SK-N-SH (cell line): ENCODE measurements at regions not wholly inside any gene's neighbourhood (a gene's known extent, or its start where the extent isn't known, plus 50 kb on each side); places are given as distances from the start of the nearest gene placed in this dataset.

Experiments used
- CTCF ChIA-PET: fragments of 300-600, 350-600 bp; formaldehyde crosslinking; extraction: SDS; loops from one replicate; lab custom pipeline; 2021; lab: Yijun Ruan, JAX
- POLR2A ChIA-PET: fragments of 350-600 bp; sonication (Branson Sonifier 250); formaldehyde crosslinking; extraction: SDS; loops from one replicate; lab custom pipeline; 2020; ENCODE audit warnings: antibody characterized with exemption, inconsistent platforms; lab: Yijun Ruan, JAX
- DNase-seq: peaks from one replicate; pipeline ENCODE4 v3.0.0; 2012
- H2AFZ ChIP-seq: fragments of 200-600 bp; sonication (generic); 2 replicates; pipeline ENCODE4 v1.8.1; 2016; ENCODE audit warnings: antibody characterized with exemption, mild to moderate bottlenecking, low read depth
- H3F3A ChIP-seq: fragments of 200-600 bp; sonication (generic); replicated peaks from 2 replicates; pipeline ENCODE3; 2016; ENCODE audit warnings: antibody characterized with exemption, mild to moderate bottlenecking; ENCODE audit not compliant: insufficient read depth
- H3K27ac ChIP-seq, 2 experiments: fragments of 200-500 bp in 1 of 2; fragments of 200-600 bp in 1 of 2; sonication (Bioruptor generic) in 1 of 2; sonication (generic), shearing (Covaris generic) in 1 of 2; 2 replicates each; pipeline versions ENCODE4 v1.5.1 to v1.6.1; 2014 to 2016; ENCODE audit warnings: low read depth in 2 of 2, inconsistent platforms in 1 of 2, low read length in 1 of 2, mild to moderate bottlenecking in 1 of 2, mixed read lengths in 1 of 2
- H3K27me3 ChIP-seq: fragments of 200-600 bp; sonication (generic), shearing (Covaris generic); 2 replicates; pipeline ENCODE4 v1.6.1; 2016; ENCODE audit warnings: mixed run types; ENCODE audit not compliant: insufficient read depth
- H3K36me3 ChIP-seq, 2 experiments: fragments of 200-500 bp in 1 of 2; fragments of 200-600 bp in 1 of 2; sonication (Bioruptor generic) in 1 of 2; sonication (generic) in 1 of 2; replicated peaks in 1 of 2; 2 replicates each; pipeline versions ENCODE3 to v1.5.1; 2014 to 2016; ENCODE audit warnings: low read length in 1 of 2, mild to moderate bottlenecking in 1 of 2; ENCODE audit not compliant: insufficient read depth in 2 of 2, control insufficient read depth in 1 of 2
- H3K4me1 ChIP-seq, 2 experiments: fragments of 200-500 bp in 1 of 2; fragments of 200-600 bp in 1 of 2; sonication (Bioruptor generic) in 1 of 2; sonication (generic), shearing (Covaris generic) in 1 of 2; 2 replicates each; pipeline versions ENCODE4 v1.5.1 to v1.6.1; 2014 to 2016; ENCODE audit warnings: low read depth in 1 of 2, low read length in 1 of 2, mixed run types in 1 of 2; ENCODE audit not compliant: insufficient read depth in 2 of 2, control insufficient read depth in 1 of 2
- H3K4me2 ChIP-seq: fragments of 200-600 bp; sonication (generic), shearing (Covaris generic); 2 replicates; pipeline ENCODE4 v1.6.1; 2017; ENCODE audit warnings: mixed run types
- H3K4me3 ChIP-seq, 2 experiments: fragments of 200-500 bp in 1 of 2; fragments of 200-600 bp in 1 of 2; sonication (Bioruptor generic) in 1 of 2; sonication (generic), shearing (Covaris generic) in 1 of 2; 2 replicates each; pipeline versions ENCODE4 v1.5.1 to v1.8.1; 2014 to 2016; ENCODE audit warnings: low read depth in 2 of 2, inconsistent platforms in 1 of 2, low read length in 1 of 2, mild to moderate bottlenecking in 1 of 2, mixed read lengths in 1 of 2, moderate library complexity in 1 of 2
- H3K79me2 ChIP-seq: fragments of 200-600 bp; sonication (generic); 2 replicates; pipeline ENCODE4 v1.8.1; 2017; ENCODE audit warnings: mild to moderate bottlenecking; ENCODE audit not compliant: insufficient read depth
- H3K9ac ChIP-seq: fragments of 200-600 bp; sonication (generic); 2 replicates; pipeline ENCODE4 v1.6.1; 2017; ENCODE audit warnings: mixed run types
- H3K9me2 ChIP-seq: fragments of 200-600 bp; sonication (generic); 2 replicates; pipeline ENCODE4 v1.6.1; 2017; ENCODE audit warnings: mixed run types
- H3K9me3 ChIP-seq: fragments of 200-600 bp; sonication (generic); 2 replicates; pipeline ENCODE4 v1.6.1; 2017; ENCODE audit warnings: mixed run types, mild to moderate bottlenecking, moderate library complexity
- H4K20me1 ChIP-seq: fragments of 200-600 bp; sonication (generic); 2 replicates; pipeline ENCODE4 v1.6.1; 2017; ENCODE audit warnings: mild to moderate bottlenecking, mixed run types; ENCODE audit not compliant: insufficient read depth
- EZH2phosphoT487 ChIP-seq: fragments of 200-600 bp; sonication (generic); IDR thresholded peaks from 2 replicates; pipeline ENCODE4 v1.6.1; 2017; ENCODE audit warnings: low read depth, mixed run types, mild to moderate bottlenecking, antibody characterized with exemption, moderate library complexity, borderline replicate concordance
- FOXM1 ChIP-seq: IDR thresholded peaks from 2 replicates; pipeline ENCODE4 v1.4.0; 2012; ENCODE audit warnings: low read depth, mild to moderate bottlenecking
- IRF3 ChIP-seq: fragments of 150-350 bp; IDR thresholded peaks from 2 replicates; pipeline ENCODE4 v1.6.1; 2016; ENCODE audit warnings: mild to moderate bottlenecking, low read depth, low read length
- JUND ChIP-seq: IDR thresholded peaks from 2 replicates; pipeline ENCODE4 v1.4.0; 2012
- MXI1 ChIP-seq: IDR thresholded peaks from 2 replicates; pipeline ENCODE4 v1.6.1; 2012; ENCODE audit warnings: mild to moderate bottlenecking, low read depth, low read length, improper control_type of control experiment
- NRF1 ChIP-seq: IDR thresholded peaks from 2 replicates; pipeline ENCODE4 v1.6.1; 2012; ENCODE audit warnings: low read depth, mild to moderate bottlenecking, low read length
- POLR2AphosphoS5 ChIP-seq: IDR thresholded peaks from 2 replicates; pipeline ENCODE4 v1.6.1; 2012; ENCODE audit warnings: low read depth, low read length
- RAD21 ChIP-seq: IDR thresholded peaks from 2 replicates; pipeline ENCODE4 v1.6.1; 2012; ENCODE audit warnings: mild to moderate bottlenecking, low read length
- RFX5 ChIP-seq: IDR thresholded peaks from 2 replicates; pipeline ENCODE4 v1.6.1; 2012; ENCODE audit warnings: mild to moderate bottlenecking, improper control_type of control experiment, low read length
- SIN3A ChIP-seq: IDR thresholded peaks from 2 replicates; pipeline ENCODE4 v1.6.1; 2012; ENCODE audit warnings: low read depth, mild to moderate bottlenecking, low read length, moderate library complexity, borderline replicate concordance
- SMC3 ChIP-seq: IDR thresholded peaks from 2 replicates; pipeline ENCODE4 v1.6.1; 2012; ENCODE audit warnings: low read depth, low read length, improper control_type of control experiment
- TAF1 ChIP-seq: IDR thresholded peaks from 2 replicates; pipeline ENCODE4 v1.6.1; 2012; ENCODE audit warnings: low read depth, mild to moderate bottlenecking, low read length, moderate library complexity, borderline replicate concordance
- TCF12 ChIP-seq: IDR thresholded peaks from 2 replicates; pipeline ENCODE4 v1.4.0; 2012
- USF2 ChIP-seq: fragments of 150-350 bp; IDR thresholded peaks from 2 replicates; pipeline ENCODE4 v1.6.1; 2017; ENCODE audit warnings: antibody characterized with exemption, low read length, low read depth, borderline replicate concordance
- YY1 ChIP-seq: IDR thresholded peaks from 2 replicates; pipeline ENCODE4 v1.4.0; 2012; ENCODE audit warnings: low read depth, mild to moderate bottlenecking
- WGBS: methylation state at CpG from one replicate; pipeline ENCODE4 v1.1.6; 2017; ENCODE audit warnings: low lambda C conversion rate; 5-methylcytosine and 5-hydroxymethylcytosine counted together
- TF ChIP-seq, protein P1 (sequence below): IDR thresholded peaks from 2 replicates; pipeline ENCODE4 v1.4.0; 2012; ENCODE audit warnings: low read depth, borderline replicate concordance
- TF ChIP-seq, protein P2 (sequence below): fragments of 200-600 bp; sonication (generic); IDR thresholded peaks from 2 replicates; pipeline ENCODE4 v1.6.1; 2017; ENCODE audit warnings: antibody characterized with exemption, mild to moderate bottlenecking, moderate library complexity

DNA sequence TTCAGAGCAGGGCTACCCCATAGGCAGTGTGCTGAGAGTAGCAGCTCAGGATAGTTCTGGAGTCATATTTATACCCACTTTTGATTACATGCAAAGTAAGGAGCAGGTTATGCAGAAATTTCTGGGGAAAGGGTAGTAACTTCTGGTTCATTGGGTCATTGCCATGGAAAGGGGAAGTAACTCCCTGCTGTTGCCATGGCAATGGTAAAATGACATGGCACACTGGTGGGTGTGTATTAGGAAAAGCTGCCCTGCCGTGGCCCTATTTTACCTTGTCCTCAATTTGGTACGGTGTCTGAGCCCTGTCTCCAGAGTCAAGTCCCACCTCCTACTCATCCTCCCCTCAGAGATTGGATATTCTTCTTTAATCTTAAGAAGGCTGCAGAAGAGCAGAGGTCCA, 526.7 kb upstream of the TYRP1 start:
- DNase-seq: no peak
- TF ChIP-seq EZH2phosphoT487 (no peak), IRF3 (no peak), RAD21 (no peak), TCF12 (no peak)

DNA sequence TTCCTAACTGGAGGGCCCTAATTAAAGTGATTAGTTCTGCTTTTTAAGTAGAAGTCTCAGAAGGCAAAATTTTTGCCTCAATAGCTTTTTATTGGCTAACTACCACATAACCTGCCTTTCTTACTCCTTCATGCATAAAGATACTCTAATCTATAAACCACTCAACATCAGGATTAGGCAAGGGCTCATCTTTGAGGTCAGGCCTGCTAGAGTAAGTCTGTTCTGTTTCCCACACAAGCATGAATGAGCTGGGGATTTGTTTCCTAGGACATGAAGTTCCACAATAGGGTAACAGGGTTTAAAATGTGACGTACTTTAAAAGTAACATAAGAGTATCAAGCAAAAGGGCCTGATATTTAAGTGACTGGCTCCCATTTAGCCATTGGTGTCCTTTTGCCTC, 522.7 kb upstream of the TYRP1 start:
- H4K20me1 ChIP-seq: no peaks in the 10 kb centered on the region
- no peaks in the 10 kb centered on the region for H3F3A ChIP-seq
- TF ChIP-seq FOXM1 (no peak), SIN3A (no peak), POLR2AphosphoS5 (no peak)
- POLR2A ChIA-PET: no interaction called here
- 0% methylated on average over 1 of the region's 1 CpG for WGBS
- DNase-seq: no peak
- no peak overlapping the region for H3K27ac ChIP-seq
- H3K79me2 ChIP-seq: no peaks in the 10 kb centered on the region
- no peaks in the 10 kb centered on the region for H3K4me1 ChIP-seq
- H3K27me3 ChIP-seq: no peaks in the 10 kb centered on the region
- H3K9ac ChIP-seq: no peak overlapping the region
- H3K9me2 ChIP-seq: no peaks in the 10 kb centered on the region
- H3K9me3 ChIP-seq: no peaks in the 10 kb centered on the region
- no peak overlapping the region for H3K4me2 ChIP-seq
- CTCF ChIA-PET: no interaction called here
- no peak overlapping the region for H3K4me3 ChIP-seq
- H3K36me3 ChIP-seq: no peaks in the 10 kb centered on the region
- no peak overlapping the region for H2AFZ ChIP-seq

More for the DNA sequence above, 526.7 kb upstream of the TYRP1 start:
- Histone ChIP-seq H3K27ac (no peak overlapping the region), H2AFZ (no peak overlapping the region), H3K4me1 (no peaks in the 10 kb centered on the region), H3F3A (no peaks in the 10 kb centered on the region), H3K9me2 (no peaks in the 10 kb centered on the region), H3K4me2 (no peak overlapping the region), H3K9ac (no peak overlapping the region), H3K9me3 (no peaks in the 10 kb centered on the region), H4K20me1 (no peaks in the 10 kb centered on the region), H3K36me3 (no peaks in the 10 kb centered on the region), H3K4me3 (no peak overlapping the region), H3K79me2 (no peaks in the 10 kb centered on the region), H3K27me3 (no peaks in the 10 kb centered on the region)
- CTCF ChIA-PET: no interaction called here
- 0% methylated on average over 2 of the region's 2 CpGs for WGBS
- POLR2A ChIA-PET: no interaction called here

GRCh38 chr9:12178634-12179033, 514.6 kb upstream of the TYRP1 start:
- Histone ChIP-seq H3K4me1 (no peaks in the 10 kb centered on the region), H3K4me3 (no peak overlapping the region), H3F3A (no peaks in the 10 kb centered on the region), H3K9me3 (no peaks in the 10 kb centered on the region), H2AFZ (no peak overlapping the region), H3K9me2 (no peaks in the 10 kb centered on the region), H3K27me3 (no peaks in the 10 kb centered on the region), H3K4me2 (no peak overlapping the region), H3K36me3 (no peaks in the 10 kb centered on the region), H3K27ac (no peak overlapping the region), H3K79me2 (no peaks in the 10 kb centered on the region), H4K20me1 (no peaks in the 10 kb centered on the region), H3K9ac (no peak overlapping the region)
- WGBS: 46% methylated on average over 1 of the region's 1 CpG
- ChIA-PET POLR2A (no interaction called here), CTCF (no interaction called here)
- no peak for DNase-seq
- TF ChIP-seq SMC3: no peak
- TF ChIP-seq YY1: no peak
- TF ChIP-seq NRF1: no peak
- TF ChIP-seq RAD21: no peak
- TF ChIP-seq, protein P1, sequence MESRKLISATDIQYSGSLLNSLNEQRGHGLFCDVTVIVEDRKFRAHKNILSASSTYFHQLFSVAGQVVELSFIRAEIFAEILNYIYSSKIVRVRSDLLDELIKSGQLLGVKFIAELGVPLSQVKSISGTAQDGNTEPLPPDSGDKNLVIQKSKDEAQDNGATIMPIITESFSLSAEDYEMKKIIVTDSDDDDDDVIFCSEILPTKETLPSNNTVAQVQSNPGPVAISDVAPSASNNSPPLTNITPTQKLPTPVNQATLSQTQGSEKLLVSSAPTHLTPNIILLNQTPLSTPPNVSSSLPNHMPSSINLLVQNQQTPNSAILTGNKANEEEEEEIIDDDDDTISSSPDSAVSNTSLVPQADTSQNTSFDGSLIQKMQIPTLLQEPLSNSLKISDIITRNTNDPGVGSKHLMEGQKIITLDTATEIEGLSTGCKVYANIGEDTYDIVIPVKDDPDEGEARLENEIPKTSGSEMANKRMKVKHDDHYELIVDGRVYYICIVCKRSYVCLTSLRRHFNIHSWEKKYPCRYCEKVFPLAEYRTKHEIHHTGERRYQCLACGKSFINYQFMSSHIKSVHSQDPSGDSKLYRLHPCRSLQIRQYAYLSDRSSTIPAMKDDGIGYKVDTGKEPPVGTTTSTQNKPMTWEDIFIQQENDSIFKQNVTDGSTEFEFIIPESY: no peak
- TF ChIP-seq, protein P2, sequence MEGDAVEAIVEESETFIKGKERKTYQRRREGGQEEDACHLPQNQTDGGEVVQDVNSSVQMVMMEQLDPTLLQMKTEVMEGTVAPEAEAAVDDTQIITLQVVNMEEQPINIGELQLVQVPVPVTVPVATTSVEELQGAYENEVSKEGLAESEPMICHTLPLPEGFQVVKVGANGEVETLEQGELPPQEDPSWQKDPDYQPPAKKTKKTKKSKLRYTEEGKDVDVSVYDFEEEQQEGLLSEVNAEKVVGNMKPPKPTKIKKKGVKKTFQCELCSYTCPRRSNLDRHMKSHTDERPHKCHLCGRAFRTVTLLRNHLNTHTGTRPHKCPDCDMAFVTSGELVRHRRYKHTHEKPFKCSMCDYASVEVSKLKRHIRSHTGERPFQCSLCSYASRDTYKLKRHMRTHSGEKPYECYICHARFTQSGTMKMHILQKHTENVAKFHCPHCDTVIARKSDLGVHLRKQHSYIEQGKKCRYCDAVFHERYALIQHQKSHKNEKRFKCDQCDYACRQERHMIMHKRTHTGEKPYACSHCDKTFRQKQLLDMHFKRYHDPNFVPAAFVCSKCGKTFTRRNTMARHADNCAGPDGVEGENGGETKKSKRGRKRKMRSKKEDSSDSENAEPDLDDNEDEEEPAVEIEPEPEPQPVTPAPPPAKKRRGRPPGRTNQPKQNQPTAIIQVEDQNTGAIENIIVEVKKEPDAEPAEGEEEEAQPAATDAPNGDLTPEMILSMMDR: no peak
- TF ChIP-seq TAF1: no peak
- TF ChIP-seq USF2: no peak
- no peak for TF ChIP-seq RFX5
- no peak for TF ChIP-seq JUND
- TF ChIP-seq SIN3A: no peak
- no peak for TF ChIP-seq MXI1
